ENCODE measurements at regions not wholly inside any gene's neighbourhood (a gene's known extent, or its start where the extent isn't known, plus 50 kb on each side); places are given as distances from the start of the nearest gene placed in this dataset.
A peak's percentile ranks its signal among the peaks of the same experiment; 100 is the strongest.

DNA sequence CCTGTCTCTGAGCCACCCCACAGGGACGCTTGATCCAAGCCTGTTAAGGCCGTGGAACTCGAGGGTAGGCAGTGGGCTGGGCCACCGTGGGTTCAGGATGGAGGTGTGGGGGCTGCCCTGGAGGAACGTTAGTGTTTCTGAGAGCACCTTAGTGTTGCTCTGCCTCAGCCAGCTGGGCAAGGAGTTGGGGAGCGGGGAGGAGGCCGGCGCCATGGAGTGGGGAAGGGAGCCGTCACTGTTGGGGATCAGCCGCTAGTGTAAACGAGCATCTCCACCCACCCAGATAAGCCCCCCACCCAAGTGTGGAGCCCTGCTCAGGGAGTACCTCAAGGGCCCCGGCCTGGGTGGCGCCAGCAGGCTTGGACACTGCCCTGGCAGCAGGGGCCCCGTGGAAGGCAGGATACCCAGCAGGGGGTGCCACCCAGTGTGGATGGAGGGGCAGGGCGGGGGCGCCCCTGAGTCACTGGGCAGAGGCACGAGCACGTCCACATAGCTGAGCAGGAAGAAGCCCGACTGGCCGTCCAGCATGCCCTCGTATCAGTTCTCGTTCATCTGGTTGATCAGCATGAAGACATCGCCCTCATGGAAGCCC lies 98.6 kb downstream of the KPNA2 start:
- TF ChIP-seq, protein P1, sequence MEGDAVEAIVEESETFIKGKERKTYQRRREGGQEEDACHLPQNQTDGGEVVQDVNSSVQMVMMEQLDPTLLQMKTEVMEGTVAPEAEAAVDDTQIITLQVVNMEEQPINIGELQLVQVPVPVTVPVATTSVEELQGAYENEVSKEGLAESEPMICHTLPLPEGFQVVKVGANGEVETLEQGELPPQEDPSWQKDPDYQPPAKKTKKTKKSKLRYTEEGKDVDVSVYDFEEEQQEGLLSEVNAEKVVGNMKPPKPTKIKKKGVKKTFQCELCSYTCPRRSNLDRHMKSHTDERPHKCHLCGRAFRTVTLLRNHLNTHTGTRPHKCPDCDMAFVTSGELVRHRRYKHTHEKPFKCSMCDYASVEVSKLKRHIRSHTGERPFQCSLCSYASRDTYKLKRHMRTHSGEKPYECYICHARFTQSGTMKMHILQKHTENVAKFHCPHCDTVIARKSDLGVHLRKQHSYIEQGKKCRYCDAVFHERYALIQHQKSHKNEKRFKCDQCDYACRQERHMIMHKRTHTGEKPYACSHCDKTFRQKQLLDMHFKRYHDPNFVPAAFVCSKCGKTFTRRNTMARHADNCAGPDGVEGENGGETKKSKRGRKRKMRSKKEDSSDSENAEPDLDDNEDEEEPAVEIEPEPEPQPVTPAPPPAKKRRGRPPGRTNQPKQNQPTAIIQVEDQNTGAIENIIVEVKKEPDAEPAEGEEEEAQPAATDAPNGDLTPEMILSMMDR (IDR thresholded peaks at IDR 0.05; ENCODE audit: extremely low read depth, low read depth, low read length), result no peak
- no peak for DNase-seq (ENCODE audit: insufficient read length, low spot score, missing footprints)

DNA sequence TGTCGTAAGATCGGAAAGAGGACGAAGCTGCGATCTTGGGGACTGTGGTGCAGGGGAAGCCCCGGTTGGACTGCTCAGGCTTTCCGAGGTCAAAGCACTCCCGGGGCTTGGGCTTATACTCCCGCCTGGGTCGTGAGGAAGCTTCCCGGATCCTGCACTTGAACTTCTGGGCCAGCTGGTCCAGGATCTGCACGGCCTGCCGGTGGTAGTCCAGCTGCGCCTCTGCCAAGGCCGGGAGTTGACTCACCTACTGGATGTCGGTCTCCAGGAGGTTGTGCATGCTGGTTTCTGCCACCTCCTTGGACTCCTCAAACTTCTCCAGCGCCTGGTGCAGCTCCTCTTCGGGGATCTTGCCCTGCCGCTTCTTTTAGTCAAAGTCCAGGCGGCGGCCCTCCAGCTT lies 99.2 kb downstream of the KPNA2 start:
- TF ChIP-seq, protein P1 (IDR thresholded peaks at IDR 0.05; ENCODE audit: extremely low read depth, low read depth, low read length), result no peak

More for the DNA sequence above, 98.6 kb downstream of the KPNA2 start:
- Histone ChIP-seq H3K4me2 (ENCODE audit: insufficient read depth, low read length) (no peak overlapping the region), H4K20me1 (ENCODE audit: insufficient read depth, low read length) (no peaks in the 10 kb centered on the region), H3K4me1 (ENCODE audit: insufficient read depth, low read length) (no peaks in the 10 kb centered on the region), H2AFZ (ENCODE audit: low read length) (no peak overlapping the region), H3K4me3 (ENCODE audit: insufficient read depth, low read length) (no peak overlapping the region), H3K27me3 (ENCODE audit: insufficient read depth, low read length) (no peaks in the 10 kb centered on the region), H3K9me3 (ENCODE audit: low read depth, low read length) (no peaks in the 10 kb centered on the region), H3K79me2 (ENCODE audit: insufficient read depth, low read length) (no peaks in the 10 kb centered on the region), H3K27ac (ENCODE audit: low read depth, low read length) (no peak overlapping the region), H3K36me3 (ENCODE audit: insufficient read depth, low read length) (no peaks in the 10 kb centered on the region)

DNA sequence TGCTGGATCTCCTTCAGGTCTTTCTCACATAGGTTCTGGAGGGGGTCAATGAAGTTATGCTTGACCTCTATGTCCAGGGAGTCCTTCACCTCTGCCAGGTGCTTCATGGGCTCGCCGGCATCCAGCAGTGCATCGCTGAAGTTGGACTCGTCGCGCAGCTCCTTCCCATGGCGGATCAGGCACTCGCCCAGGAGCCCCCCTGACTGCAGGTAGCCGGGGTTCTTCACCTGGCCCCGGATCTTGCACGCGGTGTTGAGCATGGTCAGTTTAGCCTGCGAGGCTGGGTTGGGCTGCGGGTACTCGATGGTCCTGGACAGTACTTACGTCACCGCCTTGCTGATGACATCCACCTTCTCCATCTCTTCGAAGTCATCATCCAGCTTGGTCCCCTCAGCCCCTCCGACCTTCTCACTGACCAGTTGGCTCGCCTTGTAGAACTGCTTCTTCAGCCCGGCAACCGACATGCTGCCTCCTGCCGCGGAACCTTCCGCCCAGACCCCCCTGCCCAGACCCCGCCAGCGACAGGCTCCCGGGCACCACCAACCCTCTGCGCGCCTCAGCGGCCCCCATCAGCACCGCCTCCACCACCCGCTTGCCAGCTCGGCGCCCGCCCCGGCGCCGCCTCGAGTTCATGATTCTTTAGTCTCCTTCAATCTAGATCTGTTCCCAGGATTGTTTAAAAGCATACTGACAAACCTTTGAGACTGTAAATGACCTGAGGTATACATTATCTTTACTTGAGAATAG lies 99.8 kb downstream of the KPNA2 start:
- H3K27ac ChIP-seq (ENCODE audit: low read depth, low read length), result no peak overlapping the region
- no peak overlapping the region for H3K4me3 ChIP-seq (ENCODE audit: insufficient read depth, low read length)
- H4K20me1 ChIP-seq (ENCODE audit: insufficient read depth, low read length), result no peaks in the 10 kb centered on the region
- H3K4me2 ChIP-seq (ENCODE audit: insufficient read depth, low read length), result no peak overlapping the region
- no peaks in the 10 kb centered on the region for H3K27me3 ChIP-seq (ENCODE audit: insufficient read depth, low read length)
- no peaks in the 10 kb centered on the region for H3K79me2 ChIP-seq (ENCODE audit: insufficient read depth, low read length)
- H3K9me3 ChIP-seq (ENCODE audit: low read depth, low read length), result no peaks in the 10 kb centered on the region
- H2AFZ ChIP-seq (ENCODE audit: low read length), result no peak overlapping the region
- no peaks in the 10 kb centered on the region for H3K4me1 ChIP-seq (ENCODE audit: insufficient read depth, low read length)
- no peak for DNase-seq (ENCODE audit: insufficient read length, low spot score, missing footprints)
- H3K36me3 ChIP-seq (ENCODE audit: insufficient read depth, low read length), result no peaks in the 10 kb centered on the region
- TF ChIP-seq, protein P1 (IDR thresholded peaks at IDR 0.05; ENCODE audit: extremely low read depth, low read depth, low read length), result no peak

More for the DNA sequence above, 99.2 kb downstream of the KPNA2 start:
- Histone ChIP-seq H4K20me1 (ENCODE audit: insufficient read depth, low read length) (no peaks in the 10 kb centered on the region), H3K27ac (ENCODE audit: low read depth, low read length) (no peak overlapping the region), H3K79me2 (ENCODE audit: insufficient read depth, low read length) (no peaks in the 10 kb centered on the region), H3K9me3 (ENCODE audit: low read depth, low read length) (no peaks in the 10 kb centered on the region), H3K4me3 (ENCODE audit: insufficient read depth, low read length) (no peak overlapping the region), H3K36me3 (ENCODE audit: insufficient read depth, low read length) (no peaks in the 10 kb centered on the region), H3K4me2 (ENCODE audit: insufficient read depth, low read length) (no peak overlapping the region), H2AFZ (ENCODE audit: low read length) (no peak overlapping the region), H3K27me3 (ENCODE audit: insufficient read depth, low read length) (no peaks in the 10 kb centered on the region), H3K4me1 (ENCODE audit: insufficient read depth, low read length) (no peaks in the 10 kb centered on the region)
- DNase-seq (ENCODE audit: insufficient read length, low spot score, missing footprints), result no peak

DNA sequence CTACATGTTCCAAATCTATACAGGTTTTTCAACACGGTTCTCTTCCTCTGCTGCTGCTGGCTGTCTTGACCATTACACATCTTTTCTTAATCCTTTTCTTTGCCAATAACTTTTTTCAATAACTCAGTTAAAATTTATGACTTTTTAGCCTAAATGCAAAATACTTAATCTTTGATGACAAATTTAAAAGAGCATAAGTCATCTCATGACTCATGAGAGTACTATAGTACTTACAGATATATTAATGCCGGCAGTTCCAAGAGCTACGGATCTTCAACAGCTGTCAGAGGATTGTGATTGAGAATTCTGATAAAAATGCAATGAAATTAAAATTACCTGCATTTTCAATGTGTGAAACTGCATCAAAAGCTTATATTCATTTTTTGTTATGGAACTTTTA lies 105.5 kb downstream of the KPNA2 start:
- no peak overlapping the region for H3K4me2 ChIP-seq (ENCODE audit: insufficient read depth, low read length)
- H3K4me3 ChIP-seq (ENCODE audit: insufficient read depth, low read length), result no peak overlapping the region
- no peaks in the 10 kb centered on the region for H3K36me3 ChIP-seq (ENCODE audit: insufficient read depth, low read length)
- H3K9me3 ChIP-seq (ENCODE audit: low read depth, low read length), result no peaks in the 10 kb centered on the region
- DNase-seq (ENCODE audit: insufficient read length, low spot score, missing footprints), result peak; percentile 37
- H3K4me1 ChIP-seq (ENCODE audit: insufficient read depth, low read length), result peaks cover 5% of the 10 kb centered on the region
- H3K27me3 ChIP-seq (ENCODE audit: insufficient read depth, low read length), result no peaks in the 10 kb centered on the region
- no peaks in the 10 kb centered on the region for H3K79me2 ChIP-seq (ENCODE audit: insufficient read depth, low read length)
- no peak overlapping the region for H2AFZ ChIP-seq (ENCODE audit: low read length)
- H3K27ac ChIP-seq (ENCODE audit: low read depth, low read length), result no peak overlapping the region
- TF ChIP-seq, protein P1 (IDR thresholded peaks at IDR 0.05; ENCODE audit: extremely low read depth, low read depth, low read length), result no peak
- no peaks in the 10 kb centered on the region for H4K20me1 ChIP-seq (ENCODE audit: insufficient read depth, low read length)
